Neuron (in vitro differentiated cells): ENCODE measurements at regions not wholly inside any gene's neighbourhood (a gene's known extent, or its start where the extent isn't known, plus 50 kb on each side); places are given as distances from the start of the nearest gene placed in this dataset.

Source experiments
- H2AFZ ChIP-seq: one replicate; pipeline ENCODE4 v1.6.1; 2013; ENCODE audit warnings: low read depth, mild to moderate bottlenecking, inconsistent platforms, low read length, moderate library complexity
- H3K27me3 ChIP-seq: one replicate; pipeline ENCODE4 v1.6.1; 2013; ENCODE audit warnings: low read length; ENCODE audit not compliant: insufficient read depth
- H3K36me3 ChIP-seq: one replicate; pipeline ENCODE4 v1.6.1; 2013; ENCODE audit warnings: low read length; ENCODE audit not compliant: insufficient read depth
- H3K4me1 ChIP-seq: one replicate; pipeline ENCODE4 v1.6.1; 2013; ENCODE audit warnings: low read length; ENCODE audit not compliant: insufficient read depth
- H3K4me3 ChIP-seq: 2 replicates; pipeline ENCODE4 v1.5.1; 2013; ENCODE audit warnings: mild to moderate bottlenecking, low read length, moderate library complexity
- H3K9me3 ChIP-seq: one replicate; pipeline ENCODE4 v1.6.1; 2013; ENCODE audit warnings: low read length

DNA sequence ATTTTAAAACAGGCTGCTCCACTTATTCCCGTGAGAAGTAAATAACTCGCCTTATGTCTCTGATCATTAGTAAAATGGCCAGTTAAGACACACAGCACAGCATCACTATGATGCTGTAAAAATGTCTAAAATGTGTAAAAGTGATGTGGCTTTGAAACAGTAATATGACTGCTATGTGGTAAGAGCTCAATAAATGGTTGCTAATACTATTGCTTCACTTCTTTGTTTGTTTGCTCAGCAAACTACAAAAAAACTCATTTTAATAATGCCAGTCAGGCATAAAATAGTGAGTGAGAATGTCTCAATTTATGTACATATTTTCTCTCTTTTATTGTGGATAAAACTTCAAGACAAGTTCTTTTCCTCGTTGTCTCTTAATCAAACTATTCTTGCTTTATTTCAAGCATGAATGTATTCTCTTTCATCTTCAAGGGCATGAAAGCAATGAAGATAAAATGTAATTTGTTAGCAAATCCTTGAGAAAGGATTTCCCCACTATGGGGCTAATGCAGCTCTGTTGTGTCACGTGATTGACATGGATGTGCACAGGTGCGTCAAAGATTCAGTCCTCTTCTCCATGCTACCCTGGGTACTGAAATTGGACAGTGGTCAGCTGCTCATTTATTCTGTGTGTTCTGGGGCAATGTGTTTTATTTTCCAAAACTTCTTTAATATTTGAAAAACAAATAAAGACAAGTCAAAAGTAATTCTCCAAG is 387.2 kb downstream of the TRIB2 start:
- H3K4me3 ChIP-seq, result no peak overlapping the region
- no peaks in the 10 kb centered on the region for H3K9me3 ChIP-seq

GRCh38 chr2:13104723-13105122 is 388.0 kb downstream of the TRIB2 start:
- H3K27me3 ChIP-seq, result no peaks in the 10 kb centered on the region

More for the DNA sequence above, 387.2 kb downstream of the TRIB2 start:
- H2AFZ ChIP-seq, result no peak overlapping the region
- H3K27me3 ChIP-seq, result no peaks in the 10 kb centered on the region
- H3K4me1 ChIP-seq, result no peaks in the 10 kb centered on the region
- no peaks in the 10 kb centered on the region for H3K36me3 ChIP-seq

DNA sequence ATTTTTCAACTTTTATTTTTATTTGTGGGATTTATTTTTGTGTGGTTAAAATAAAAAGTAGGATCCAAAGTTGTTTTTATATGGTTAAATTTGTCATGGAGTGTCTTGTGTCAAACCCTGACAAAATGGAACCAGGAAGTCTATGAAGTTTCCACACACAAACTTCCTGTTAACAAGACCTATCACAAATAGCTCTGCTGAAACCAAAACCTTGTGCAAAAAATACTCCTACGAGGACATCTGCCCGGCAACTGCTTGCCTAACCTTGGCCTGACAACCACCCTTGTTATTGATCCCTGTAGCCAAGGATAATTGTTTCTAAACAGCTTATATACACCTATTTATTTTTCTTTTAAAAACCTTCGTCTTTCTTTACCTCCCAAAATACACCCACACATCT is 389.6 kb downstream of the TRIB2 start:
- no peaks in the 10 kb centered on the region for H3K27me3 ChIP-seq
- H3K4me3 ChIP-seq, result no peak overlapping the region
- H3K36me3 ChIP-seq, result no peaks in the 10 kb centered on the region
- H3K4me1 ChIP-seq, result no peaks in the 10 kb centered on the region
- no peaks in the 10 kb centered on the region for H3K9me3 ChIP-seq
- no peak overlapping the region for H2AFZ ChIP-seq

More at GRCh38 chr2:13104723-13105122, 388.0 kb downstream of the TRIB2 start:
- no peaks in the 10 kb centered on the region for H3K36me3 ChIP-seq
- no peaks in the 10 kb centered on the region for H3K9me3 ChIP-seq
- no peak overlapping the region for H3K4me3 ChIP-seq
- H2AFZ ChIP-seq, result no peak overlapping the region
- no peaks in the 10 kb centered on the region for H3K4me1 ChIP-seq

- no peaks in the 10 kb centered on the region for H3K4me1 ChIP-seq
- no peaks in the 10 kb centered on the region for H3K27me3 ChIP-seq
- no peak overlapping the region for H2AFZ ChIP-seq
- H3K9me3 ChIP-seq, result no peaks in the 10 kb centered on the region
- H3K36me3 ChIP-seq, result no peaks in the 10 kb centered on the region
- no peak overlapping the region for H3K4me3 ChIP-seq
Observed at GRCh38 chr2:13109516-13109915, 392.8 kb downstream of the TRIB2 start.

- H2AFZ ChIP-seq, result no peak overlapping the region
- no peaks in the 10 kb centered on the region for H3K36me3 ChIP-seq
- peaks cover 6% of the 10 kb centered on the region for H3K4me1 ChIP-seq
- no peaks in the 10 kb centered on the region for H3K27me3 ChIP-seq
- no peaks in the 10 kb centered on the region for H3K9me3 ChIP-seq
- H3K4me3 ChIP-seq, result no peak overlapping the region
Observed at GRCh38 chr2:13110825-13111224, 394.1 kb downstream of the TRIB2 start.

GRCh38 chr2:13113002-13113401 is 396.3 kb downstream of the TRIB2 start:
- Histone ChIP-seq H3K4me1 (peaks cover 8% of the 10 kb centered on the region), H3K27me3 (no peaks in the 10 kb centered on the region), H3K36me3 (no peaks in the 10 kb centered on the region), H2AFZ (no peak overlapping the region), H3K9me3 (no peaks in the 10 kb centered on the region), H3K4me3 (no peak overlapping the region)

DNA sequence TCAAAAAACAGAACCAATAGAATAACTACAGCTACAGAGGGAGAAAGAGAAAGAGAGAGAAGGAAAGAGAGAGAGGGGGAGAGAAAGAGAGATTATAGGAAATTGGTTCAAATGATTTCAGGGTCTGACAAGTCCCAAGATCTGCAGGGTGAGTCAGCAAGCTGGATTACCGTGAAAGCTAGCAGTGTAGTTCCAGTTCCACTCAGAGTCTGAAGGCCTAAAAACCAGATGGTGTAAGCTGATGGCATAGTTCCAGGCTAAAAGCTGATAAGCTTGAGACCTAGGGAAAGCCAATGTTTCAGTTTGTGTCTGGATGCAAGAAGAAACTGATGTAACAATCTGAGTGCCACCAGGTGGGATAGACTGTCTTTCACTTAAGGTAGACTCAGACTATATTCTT is 397.7 kb downstream of the TRIB2 start:
- H3K9me3 ChIP-seq, result no peaks in the 10 kb centered on the region

DNA sequence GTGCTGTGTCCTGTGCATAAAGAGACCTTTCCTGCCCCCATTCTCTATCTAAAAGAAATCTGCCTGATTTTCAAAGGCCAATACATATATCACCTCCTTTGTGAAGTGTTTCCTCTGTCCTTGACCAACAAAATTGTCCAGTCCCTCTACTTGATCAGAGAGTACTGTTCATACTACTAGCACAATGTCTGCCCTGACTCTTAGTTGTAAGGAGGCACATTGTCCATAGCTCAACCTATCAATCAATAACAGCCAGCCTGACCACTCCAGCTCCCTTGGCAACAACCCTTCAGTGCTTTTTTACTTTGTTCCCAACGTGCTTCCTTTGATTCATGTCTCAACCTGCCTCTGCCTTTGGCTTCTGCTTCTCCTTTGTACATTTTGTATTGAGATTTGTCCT is 398.9 kb downstream of the TRIB2 start:
- H2AFZ ChIP-seq, result no peak overlapping the region
- no peaks in the 10 kb centered on the region for H3K9me3 ChIP-seq

More for the DNA sequence above, 397.7 kb downstream of the TRIB2 start:
- H3K27me3 ChIP-seq, result no peaks in the 10 kb centered on the region
- H3K4me1 ChIP-seq, result peaks cover 8% of the 10 kb centered on the region
- H3K4me3 ChIP-seq, result no peak overlapping the region
- H2AFZ ChIP-seq, result no peak overlapping the region
- no peaks in the 10 kb centered on the region for H3K36me3 ChIP-seq

DNA sequence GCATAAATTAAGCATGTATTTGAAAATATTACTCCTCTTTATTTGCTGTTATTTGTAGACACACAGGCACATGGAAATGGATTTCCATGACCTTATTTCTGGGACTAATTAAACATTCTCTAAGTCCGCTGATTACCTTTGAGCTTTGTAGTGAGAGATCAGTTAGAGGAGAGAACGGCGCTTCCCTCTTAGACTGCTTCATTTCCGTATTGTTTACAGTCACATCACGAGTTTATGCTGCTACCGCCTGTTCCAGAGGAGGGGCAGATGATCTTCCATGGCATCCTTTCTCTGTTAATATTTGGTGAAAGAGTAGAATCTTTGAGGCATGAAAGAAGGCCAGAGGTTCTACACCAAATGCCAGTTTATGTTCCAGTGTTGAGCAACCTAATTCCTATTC is 404.4 kb downstream of the TRIB2 start:
- no peaks in the 10 kb centered on the region for H3K27me3 ChIP-seq
- no peak overlapping the region for H2AFZ ChIP-seq
- H3K9me3 ChIP-seq, result no peaks in the 10 kb centered on the region
- H3K36me3 ChIP-seq, result no peaks in the 10 kb centered on the region
- H3K4me3 ChIP-seq, result no peak overlapping the region
- H3K4me1 ChIP-seq, result peaks cover 4% of the 10 kb centered on the region

More for the DNA sequence above, 398.9 kb downstream of the TRIB2 start:
- no peaks in the 10 kb centered on the region for H3K36me3 ChIP-seq
- H3K4me1 ChIP-seq, result peaks cover 8% of the 10 kb centered on the region
- H3K4me3 ChIP-seq, result no peak overlapping the region
- H3K27me3 ChIP-seq, result no peaks in the 10 kb centered on the region

DNA sequence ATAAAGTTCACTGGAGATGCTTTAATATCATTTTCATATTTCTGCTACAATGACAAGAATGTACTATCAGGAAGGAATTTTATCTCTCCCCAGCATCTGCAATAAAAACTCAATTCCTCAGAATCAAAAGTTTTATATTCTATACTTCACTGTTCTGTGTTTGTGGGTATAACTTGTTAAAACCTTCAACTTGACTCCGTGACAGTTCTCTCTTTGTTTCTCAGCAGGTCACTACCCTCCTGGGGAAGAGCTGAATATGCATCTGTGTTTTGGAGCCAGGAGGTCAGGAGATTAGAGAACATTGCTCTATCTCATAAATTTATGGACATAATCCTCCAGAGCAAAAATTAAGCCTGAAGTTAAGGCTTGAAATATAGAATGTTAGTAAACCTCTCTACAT is 411.4 kb downstream of the TRIB2 start:
- Histone ChIP-seq H3K27me3 (peaks cover 2% of the 10 kb centered on the region), H3K36me3 (no peaks in the 10 kb centered on the region), H3K9me3 (no peaks in the 10 kb centered on the region), H2AFZ (no peak overlapping the region), H3K4me1 (no peaks in the 10 kb centered on the region), H3K4me3 (no peak overlapping the region)

DNA sequence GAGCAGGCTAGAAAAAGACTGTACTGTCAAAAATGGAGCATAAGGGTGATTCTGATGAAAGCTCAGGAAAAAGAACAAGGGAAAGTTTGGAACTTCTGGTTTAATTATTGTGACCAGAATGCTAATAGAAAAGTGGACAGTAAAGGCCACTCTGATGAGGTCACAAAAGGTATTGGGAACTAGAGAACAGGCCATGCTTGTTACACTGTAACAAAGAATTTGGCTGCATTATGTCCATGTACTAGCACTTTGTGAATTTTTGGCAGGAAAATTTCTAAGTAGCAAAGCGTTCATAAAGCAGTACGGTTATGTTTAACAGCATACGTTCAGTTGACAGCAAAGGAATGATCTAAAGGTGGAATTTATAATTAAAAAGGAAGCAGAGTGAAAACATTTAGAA is 418.6 kb downstream of the TRIB2 start:
- H3K9me3 ChIP-seq, result no peaks in the 10 kb centered on the region
- H3K36me3 ChIP-seq, result no peaks in the 10 kb centered on the region
- no peak overlapping the region for H3K4me3 ChIP-seq
- no peaks in the 10 kb centered on the region for H3K27me3 ChIP-seq
- H2AFZ ChIP-seq, result no peak overlapping the region
- peaks cover 6% of the 10 kb centered on the region for H3K4me1 ChIP-seq

DNA sequence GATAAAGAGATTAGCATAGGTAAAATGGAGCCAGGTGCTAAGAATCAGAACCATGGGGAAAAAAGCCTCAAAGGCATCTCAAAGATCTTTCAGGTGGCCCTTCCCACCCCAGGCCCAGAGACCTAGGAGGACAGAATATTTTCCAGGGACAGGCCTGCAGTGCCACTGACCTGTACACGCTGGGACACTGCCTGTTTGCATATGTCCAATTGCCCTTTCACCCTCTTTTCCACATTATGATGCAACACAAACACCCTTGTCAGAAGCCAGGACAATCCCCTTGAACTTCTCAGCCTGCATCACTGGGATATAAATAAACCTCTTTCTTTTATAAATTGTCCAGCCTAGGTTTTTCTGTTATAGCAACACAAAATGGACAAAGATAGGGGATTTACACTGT is 419.1 kb downstream of the TRIB2 start:
- H2AFZ ChIP-seq, result no peak overlapping the region
- no peaks in the 10 kb centered on the region for H3K27me3 ChIP-seq
- no peaks in the 10 kb centered on the region for H3K36me3 ChIP-seq
- peaks cover 6% of the 10 kb centered on the region for H3K4me1 ChIP-seq
- H3K4me3 ChIP-seq, result no peak overlapping the region
- no peaks in the 10 kb centered on the region for H3K9me3 ChIP-seq

DNA sequence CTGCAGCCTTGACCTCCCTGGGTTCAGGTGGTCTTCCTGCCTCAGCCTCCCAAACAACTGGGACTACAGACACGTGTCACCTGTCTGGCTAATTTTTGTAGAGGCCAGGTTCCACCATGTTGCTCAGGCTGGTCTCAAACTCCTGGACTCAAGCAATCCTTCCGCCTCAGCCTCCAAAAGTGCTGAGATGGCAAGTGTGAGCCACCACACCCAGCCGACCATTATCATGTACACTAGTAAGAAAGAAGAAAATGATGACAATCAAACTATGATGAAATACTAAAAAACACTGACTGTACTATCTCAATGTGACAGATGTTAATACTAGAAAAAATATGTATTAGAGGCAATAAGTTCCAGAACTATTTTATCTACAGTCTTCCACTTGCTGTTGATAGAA is 420.9 kb downstream of the TRIB2 start:
- no peaks in the 10 kb centered on the region for H3K36me3 ChIP-seq
- no peak overlapping the region for H2AFZ ChIP-seq
- no peaks in the 10 kb centered on the region for H3K9me3 ChIP-seq
- no peaks in the 10 kb centered on the region for H3K27me3 ChIP-seq
- H3K4me1 ChIP-seq, result peaks cover 6% of the 10 kb centered on the region
- no peak overlapping the region for H3K4me3 ChIP-seq

- Histone ChIP-seq H3K4me1 (no peaks in the 10 kb centered on the region), H3K9me3 (no peaks in the 10 kb centered on the region), H3K27me3 (no peaks in the 10 kb centered on the region), H3K4me3 (no peak overlapping the region), H2AFZ (no peak overlapping the region), H3K36me3 (no peaks in the 10 kb centered on the region)
Observed at GRCh38 chr2:13141315-13141714, 424.6 kb downstream of the TRIB2 start.
